RWPE2 (cell line): ENCODE measurements at regions not wholly inside any gene's neighbourhood (a gene's known extent, or its start where the extent isn't known, plus 50 kb on each side); places are given as distances from the start of the nearest gene placed in this dataset.

Experiments
- ATAC-seq: fragments of 200-7000 bp; cut with Tn5 transposase; 3 replicates; pipeline ENCODE4 v1.9.1; 2021; ENCODE audit warnings: low read depth
- DNase-seq: peaks from one replicate; pipeline ENCODE4 v3.0.0-alpha.2; 2020; ENCODE audit warnings: low spot score
- H3K27ac ChIP-seq: fragments of 450-650 bp; 2 replicates; pipeline ENCODE4 v1.5.1; 2017; ENCODE audit warnings: mild to moderate bottlenecking; ENCODE audit not compliant: poor library complexity, severe bottlenecking
- H3K27me3 ChIP-seq: fragments of 250-450 bp; sonication (Bioruptor Pico); 2 replicates; pipeline ENCODE4 v1.5.1; 2021; ENCODE audit warnings: mild to moderate bottlenecking, moderate library complexity; ENCODE audit not compliant: insufficient read depth, poor library complexity, severe bottlenecking
- H3K36me3 ChIP-seq: fragments of 250-450 bp; sonication (Bioruptor Pico); 2 replicates; pipeline ENCODE4 v1.5.1; 2020; ENCODE audit warnings: low read depth, mild to moderate bottlenecking, moderate library complexity
- H3K4me1 ChIP-seq: fragments of 250-450 bp; sonication (Bioruptor Pico); 2 replicates; pipeline ENCODE4 v1.5.1; 2021; ENCODE audit warnings: mild to moderate bottlenecking, moderate library complexity; ENCODE audit not compliant: insufficient read depth, poor library complexity, severe bottlenecking
- H3K4me3 ChIP-seq: fragments of 250-450 bp; sonication (Bioruptor Pico); 2 replicates; pipeline ENCODE4 v1.5.1; 2021; ENCODE audit warnings: mild to moderate bottlenecking, moderate library complexity; ENCODE audit not compliant: severe bottlenecking
- H3K9me3 ChIP-seq: fragments of 250-450 bp; sonication (Bioruptor Pico); 2 replicates; pipeline ENCODE4 v1.5.1; 2021; ENCODE audit warnings: mild to moderate bottlenecking, moderate library complexity; ENCODE audit not compliant: severe bottlenecking
- TF ChIP-seq, protein P1 (sequence below): fragments of 450-650 bp; IDR thresholded peaks from one replicate; pipeline ENCODE4 v1.5.1; 2017; ENCODE audit warnings: mild to moderate bottlenecking, moderate library complexity; ENCODE audit not compliant: poor library complexity, severe bottlenecking

- TF ChIP-seq, protein P1, sequence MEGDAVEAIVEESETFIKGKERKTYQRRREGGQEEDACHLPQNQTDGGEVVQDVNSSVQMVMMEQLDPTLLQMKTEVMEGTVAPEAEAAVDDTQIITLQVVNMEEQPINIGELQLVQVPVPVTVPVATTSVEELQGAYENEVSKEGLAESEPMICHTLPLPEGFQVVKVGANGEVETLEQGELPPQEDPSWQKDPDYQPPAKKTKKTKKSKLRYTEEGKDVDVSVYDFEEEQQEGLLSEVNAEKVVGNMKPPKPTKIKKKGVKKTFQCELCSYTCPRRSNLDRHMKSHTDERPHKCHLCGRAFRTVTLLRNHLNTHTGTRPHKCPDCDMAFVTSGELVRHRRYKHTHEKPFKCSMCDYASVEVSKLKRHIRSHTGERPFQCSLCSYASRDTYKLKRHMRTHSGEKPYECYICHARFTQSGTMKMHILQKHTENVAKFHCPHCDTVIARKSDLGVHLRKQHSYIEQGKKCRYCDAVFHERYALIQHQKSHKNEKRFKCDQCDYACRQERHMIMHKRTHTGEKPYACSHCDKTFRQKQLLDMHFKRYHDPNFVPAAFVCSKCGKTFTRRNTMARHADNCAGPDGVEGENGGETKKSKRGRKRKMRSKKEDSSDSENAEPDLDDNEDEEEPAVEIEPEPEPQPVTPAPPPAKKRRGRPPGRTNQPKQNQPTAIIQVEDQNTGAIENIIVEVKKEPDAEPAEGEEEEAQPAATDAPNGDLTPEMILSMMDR = no peak
Measured at GRCh38 chr6:66814156-66814555, 1107.1 kb upstream of the EYS start.

DNA sequence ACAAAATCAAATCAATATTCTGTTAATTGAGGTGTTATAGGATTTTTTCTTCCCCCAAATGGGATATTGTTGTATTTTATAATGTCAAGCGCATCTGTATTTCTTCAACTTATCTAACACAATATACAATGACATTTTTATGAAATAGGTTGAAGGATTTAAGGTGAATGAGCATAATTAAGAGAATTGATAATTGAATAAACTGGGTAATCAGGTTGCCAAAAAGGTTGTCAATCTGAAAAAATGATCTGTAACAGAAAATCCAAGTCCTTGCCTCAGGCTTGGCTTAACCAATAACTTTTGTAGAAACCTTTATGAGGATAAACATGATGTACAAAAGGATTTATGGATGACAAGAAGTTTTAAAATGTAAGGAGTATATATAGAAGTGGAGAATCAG is 1101.7 kb upstream of the EYS start:
- no peak for ATAC-seq
- H3K27me3 ChIP-seq = peaks cover 11% of the 10 kb centered on the region
- no peak overlapping the region for H3K4me3 ChIP-seq
- DNase-seq = no peak
- no peaks in the 10 kb centered on the region for H3K36me3 ChIP-seq
- no peak overlapping the region for H3K27ac ChIP-seq
- TF ChIP-seq, protein P1 = no peak
- H3K4me1 ChIP-seq = no peaks in the 10 kb centered on the region
- H3K9me3 ChIP-seq = no peaks in the 10 kb centered on the region

More at GRCh38 chr6:66814156-66814555, 1107.1 kb upstream of the EYS start:
- no peak for ATAC-seq
- Histone ChIP-seq H3K4me3 (no peak overlapping the region), H3K27ac (no peak overlapping the region), H3K27me3 (peaks cover 7% of the 10 kb centered on the region), H3K36me3 (no peaks in the 10 kb centered on the region), H3K9me3 (no peaks in the 10 kb centered on the region), H3K4me1 (no peaks in the 10 kb centered on the region)
- no peak for DNase-seq

- no peaks in the 10 kb centered on the region for H3K36me3 ChIP-seq
- no peak overlapping the region for H3K4me3 ChIP-seq
- H3K27me3 ChIP-seq = no peaks in the 10 kb centered on the region
- no peaks in the 10 kb centered on the region for H3K4me1 ChIP-seq
- H3K27ac ChIP-seq = no peak overlapping the region
- TF ChIP-seq, protein P1 = no peak
- H3K9me3 ChIP-seq = no peaks in the 10 kb centered on the region
- DNase-seq = no peak
- ATAC-seq = no peak
Measured at GRCh38 chr6:66796987-66797386, 1090.0 kb upstream of the EYS start.

DNA sequence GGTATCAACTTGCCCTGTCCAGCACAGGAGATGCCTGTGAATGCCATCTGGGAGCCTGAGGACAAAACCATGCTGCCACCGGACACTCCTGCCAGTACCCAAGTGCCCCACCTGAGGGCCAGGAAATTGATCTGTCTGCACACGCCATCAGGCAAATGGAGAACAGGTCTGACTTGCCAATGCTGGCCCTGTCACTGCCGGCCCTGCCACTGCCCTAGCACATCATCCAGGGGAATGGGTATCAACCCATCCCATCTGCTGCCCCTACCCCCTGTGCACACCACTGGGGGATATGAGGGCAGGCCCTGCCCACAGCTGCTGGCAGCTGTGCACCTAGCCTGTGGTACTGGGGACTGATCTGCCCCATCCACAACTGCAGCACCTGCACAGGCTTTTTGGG is 1081.6 kb upstream of the EYS start:
- TF ChIP-seq, protein P1 = no peak
- no peaks in the 10 kb centered on the region for H3K27me3 ChIP-seq

GRCh38 chr6:66772800-66773199 is 1065.8 kb upstream of the EYS start:
- TF ChIP-seq, protein P1 = no peak
- no peak overlapping the region for H3K27ac ChIP-seq
- no peaks in the 10 kb centered on the region for H3K4me1 ChIP-seq
- H3K4me3 ChIP-seq = no peak overlapping the region
- ATAC-seq (no peak), DNase-seq (no peak)
- peaks cover 3% of the 10 kb centered on the region for H3K27me3 ChIP-seq
- H3K9me3 ChIP-seq = no peaks in the 10 kb centered on the region
- H3K36me3 ChIP-seq = no peaks in the 10 kb centered on the region

More for the DNA sequence above, 1081.6 kb upstream of the EYS start:
- H3K27ac ChIP-seq = no peak overlapping the region
- DNase-seq = no peak
- no peak overlapping the region for H3K4me3 ChIP-seq
- H3K4me1 ChIP-seq = no peaks in the 10 kb centered on the region
- H3K36me3 ChIP-seq = no peaks in the 10 kb centered on the region
- ATAC-seq = no peak
- no peaks in the 10 kb centered on the region for H3K9me3 ChIP-seq
